Ovary (tissue), 3 donors: ENCODE measurements at regions not wholly inside any gene's neighbourhood (a gene's known extent, or its start where the extent isn't known, plus 50 kb on each side); places are given as distances from the start of the nearest gene placed in this dataset.

Experiments
- CTCF ChIP-seq, 3 donors: fragments of 450-650 bp in 2 of 3; fragments of 200-600 bp in 1 of 3; IDR thresholded peaks; one replicate each; pipeline versions ENCODE4 v1.5.1 to v1.8.0; 2016 to 2022; ENCODE audit warnings: antibody characterized with exemption in 3 of 3, mild to moderate bottlenecking in 1 of 3
- EP300 ChIP-seq: sonication (generic); formaldehyde crosslinking; IDR thresholded peaks from one replicate; pipeline ENCODE4 v1.6.1; 2017; ENCODE audit warnings: antibody characterized with exemption
- donor health status: DM: no; HTN: no; CAD: no.

GRCh38 chr12:90546511-90546910 lies 408.5 kb downstream of the CCER1 start:
- TF ChIP-seq CTCF (IDR thresholded peaks at IDR 0.05) (no peak), EP300 (no peak)
